ENCODE measurements at regions not wholly inside any gene's neighbourhood (a gene's known extent, or its start where the extent isn't known, plus 50 kb on each side); places are given as distances from the start of the nearest gene placed in this dataset.
"Not testable (repeated sequence)": the region's sequence is repeated elsewhere in the genome, so short reads cannot be mapped to it uniquely, and the experiment has no call there.

DNA sequence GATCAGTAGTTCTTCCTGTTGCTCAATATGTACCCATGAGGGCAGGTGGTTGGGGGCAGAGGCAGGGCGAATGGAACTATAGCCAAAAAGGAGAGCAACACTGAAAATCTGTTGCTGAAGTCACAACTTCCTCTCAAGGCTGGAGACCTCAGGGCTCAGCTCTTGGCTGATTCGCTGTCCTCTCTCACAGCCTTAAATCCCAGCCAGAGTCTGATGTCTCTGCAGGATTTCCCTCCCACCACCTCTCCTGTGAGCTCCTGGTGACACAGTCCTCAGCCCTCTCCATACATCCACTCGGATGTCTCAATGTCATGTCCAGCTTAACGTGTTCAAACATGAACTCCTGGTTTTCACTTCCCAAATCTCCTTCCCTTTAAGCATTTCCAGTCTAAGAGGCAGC lies 218.7 kb upstream of the FAM240B start:
- not testable (repeated sequence) for FAIRE-seq

- not testable (repeated sequence) for FAIRE-seq
These were observed 208.0 kb upstream of the FAM240B start for GRCh38 chr9:38927970-38928369.

DNA sequence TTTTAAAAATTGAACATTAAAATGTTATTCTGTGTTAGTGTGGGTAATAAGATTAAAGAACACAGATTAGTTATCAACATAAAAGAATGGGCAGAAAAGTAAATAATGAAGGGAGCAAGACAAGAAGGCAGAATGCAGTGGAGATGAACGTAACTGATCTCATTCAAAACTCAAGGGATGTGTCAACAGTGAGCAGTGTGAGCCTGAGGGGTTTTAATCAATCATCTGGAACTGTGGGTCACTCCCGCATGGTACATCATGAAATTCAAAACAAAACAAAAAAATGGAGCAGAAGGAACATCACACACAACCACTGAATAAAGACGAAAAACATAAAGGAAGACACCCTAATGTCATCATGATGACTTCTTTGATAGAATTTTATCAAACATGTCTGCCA lies 206.6 kb upstream of the FAM240B start:
- FAIRE-seq: peak; percentile 70

GRCh38 chr9:38921253-38921652 lies 201.3 kb upstream of the FAM240B start:
- FAIRE-seq: not testable (repeated sequence)

DNA sequence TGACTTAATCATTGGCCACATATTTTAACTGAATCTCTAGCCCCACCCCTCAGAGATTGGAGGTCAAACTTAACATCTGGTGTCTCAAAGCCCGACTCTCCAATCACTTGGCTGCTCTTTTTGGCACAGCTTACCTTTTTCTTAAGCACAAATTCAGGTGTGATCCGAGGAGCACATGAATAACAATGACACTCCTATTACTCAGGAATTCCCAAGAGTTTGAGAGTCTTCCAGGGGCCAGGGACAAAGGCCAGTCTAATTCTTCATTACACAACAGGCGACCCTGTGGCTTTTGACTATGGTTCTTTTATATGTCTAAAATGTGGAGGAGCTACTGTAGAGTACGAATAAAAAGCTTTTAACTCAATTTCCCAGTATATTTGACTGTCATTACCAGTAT lies 190.7 kb upstream of the FAM240B start:
- FAIRE-seq: not testable (repeated sequence)

- not testable (repeated sequence) for FAIRE-seq
These were observed 184.8 kb upstream of the FAM240B start for GRCh38 chr9:38904719-38905118.

GRCh38 chr9:38901534-38902177 lies 181.7 kb upstream of the FAM240B start:
- not testable (repeated sequence) for FAIRE-seq

DNA sequence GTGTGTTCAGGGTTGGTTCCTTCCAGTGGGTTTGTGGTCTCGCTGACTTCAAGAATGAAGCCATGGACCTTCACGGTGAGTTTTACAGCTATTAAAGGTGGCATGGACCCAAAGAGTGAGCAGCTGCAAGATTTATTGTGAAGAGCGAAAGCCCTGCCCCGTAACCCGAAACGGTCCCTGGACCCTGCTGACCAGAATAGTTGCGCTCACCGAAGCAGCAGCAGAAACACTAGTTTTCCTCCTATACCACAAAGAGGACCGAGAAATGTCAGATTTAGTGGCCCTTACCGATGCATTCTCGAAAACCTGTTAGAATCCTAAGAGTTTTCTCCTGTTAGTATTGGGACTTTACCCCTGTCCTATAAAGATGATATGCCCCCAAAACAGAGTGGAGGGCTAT lies 176.5 kb upstream of the FAM240B start:
- FAIRE-seq: not testable (repeated sequence)

- not testable (repeated sequence) for FAIRE-seq
These were observed 175.3 kb upstream of the FAM240B start for GRCh38 chr9:38895227-38895626.

- FAIRE-seq: not testable (repeated sequence)
These were observed 172.8 kb upstream of the FAM240B start for GRCh38 chr9:38892539-38893232.

DNA sequence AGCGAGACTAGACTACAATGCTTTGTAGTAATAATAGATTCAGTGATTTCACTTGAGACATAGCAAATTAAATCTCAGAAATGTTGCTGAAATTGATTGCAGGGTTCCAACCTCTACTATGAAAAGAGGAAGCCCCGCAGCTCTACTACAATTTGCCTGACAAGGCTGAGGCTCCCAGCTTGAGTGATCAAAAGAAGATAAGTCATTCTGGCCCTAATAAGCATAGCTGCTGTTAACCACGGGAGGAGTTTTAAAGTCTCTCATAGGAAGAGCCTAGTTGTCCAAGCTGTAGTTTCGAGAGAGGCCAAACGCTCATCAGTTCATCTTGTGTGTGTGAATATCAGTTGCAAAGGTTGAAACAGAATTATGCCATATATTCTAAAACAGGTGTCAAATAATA lies 166.1 kb upstream of the FAM240B start:
- not testable (repeated sequence) for FAIRE-seq

DNA sequence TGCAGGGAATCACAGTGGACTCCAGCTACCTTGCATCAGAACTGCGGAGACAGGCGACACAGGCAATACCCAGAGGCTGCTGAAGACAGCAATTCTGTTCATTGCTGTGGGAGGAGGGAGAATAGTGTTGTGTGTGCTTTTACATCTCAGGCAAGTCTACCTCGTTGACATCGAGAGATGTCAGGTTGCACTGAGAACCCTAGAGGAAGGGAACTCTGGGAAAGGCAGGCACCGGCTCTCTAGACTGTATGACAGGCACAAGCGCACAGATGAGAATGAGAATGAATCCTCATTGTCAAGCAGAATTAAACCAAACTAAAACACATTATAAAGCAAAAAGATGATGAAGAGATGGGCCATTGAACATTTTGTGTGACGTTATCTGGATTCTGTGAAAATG lies 155.7 kb upstream of the FAM240B start:
- not testable (repeated sequence) for FAIRE-seq

DNA sequence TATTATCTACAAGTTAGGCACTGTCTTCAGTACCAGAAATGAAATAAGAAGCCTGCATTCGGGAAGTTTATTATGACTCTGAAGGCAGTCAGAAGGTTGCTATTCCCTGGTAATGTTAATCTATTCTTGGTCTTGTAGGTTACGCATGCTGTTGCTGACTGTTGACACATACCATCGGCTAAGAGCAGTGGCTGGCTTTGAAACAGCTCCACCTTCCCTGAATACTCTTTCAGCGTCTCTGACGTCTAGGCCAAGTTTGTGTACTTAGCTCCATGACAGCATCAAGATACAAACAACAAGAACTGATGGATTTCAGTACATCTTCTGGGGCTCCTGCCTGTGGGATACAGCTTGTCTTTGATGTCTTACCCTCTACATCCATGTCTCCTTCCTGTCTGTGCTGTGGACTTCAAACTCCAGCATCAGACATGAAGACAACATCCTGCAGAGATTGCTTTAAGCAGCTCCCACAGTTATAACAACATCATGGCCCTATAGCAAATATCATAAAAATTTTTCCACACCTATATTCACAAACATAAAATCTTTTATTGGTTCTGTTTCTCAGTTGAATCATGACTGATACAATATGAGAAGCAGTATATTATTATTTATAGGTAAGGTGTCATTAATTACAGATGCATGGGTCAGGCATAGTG lies 151.5 kb upstream of the FAM240B start:
- not testable (repeated sequence) for FAIRE-seq

GRCh38 chr9:38859827-38860226 lies 139.9 kb upstream of the FAM240B start:
- not testable (repeated sequence) for FAIRE-seq

DNA sequence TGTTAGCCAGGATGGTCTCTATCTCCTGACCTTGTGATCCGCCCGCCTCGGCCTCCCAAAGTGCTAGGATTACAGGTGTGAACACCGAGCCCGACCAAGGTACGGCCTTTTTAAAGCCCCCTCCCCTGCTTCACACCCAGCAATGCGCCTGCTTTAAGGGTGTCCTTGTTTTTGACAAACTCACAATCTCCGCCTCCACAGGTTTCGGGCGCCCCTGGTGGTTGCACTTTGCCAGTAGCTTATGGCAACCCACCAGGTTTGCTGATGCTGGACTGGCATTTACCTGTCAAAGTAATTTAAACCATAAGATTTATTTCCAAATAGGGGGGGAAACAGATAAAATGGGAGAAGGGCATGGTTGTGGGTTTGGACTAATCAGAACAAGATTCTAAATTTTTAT lies 129.0 kb upstream of the FAM240B start:
- not testable (repeated sequence) for FAIRE-seq

GRCh38 chr9:38840213-38840612 lies 120.3 kb upstream of the FAM240B start:
- not testable (repeated sequence) for FAIRE-seq

GRCh38 chr9:38833706-38834105 lies 113.8 kb upstream of the FAM240B start:
- not testable (repeated sequence) for FAIRE-seq

DNA sequence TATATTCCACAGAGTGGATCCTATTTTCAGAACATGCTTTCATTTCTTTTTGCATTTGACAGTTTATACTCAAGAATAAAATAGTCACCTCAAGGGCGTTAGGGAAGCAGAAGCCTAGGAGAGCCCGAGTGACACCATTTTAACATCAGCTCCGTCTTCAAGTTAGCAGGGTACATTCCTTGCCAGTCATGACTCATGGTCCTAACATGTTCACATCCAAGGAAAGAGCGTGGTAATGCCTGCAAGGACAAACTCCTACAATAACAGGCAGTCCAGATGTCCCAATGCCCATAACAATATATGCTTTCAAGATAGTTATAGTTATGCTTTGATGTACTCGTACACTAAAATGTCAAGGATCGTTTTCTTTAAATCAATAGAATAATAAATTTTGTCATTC lies 93.9 kb upstream of the FAM240B start:
- not testable (repeated sequence) for FAIRE-seq

DNA sequence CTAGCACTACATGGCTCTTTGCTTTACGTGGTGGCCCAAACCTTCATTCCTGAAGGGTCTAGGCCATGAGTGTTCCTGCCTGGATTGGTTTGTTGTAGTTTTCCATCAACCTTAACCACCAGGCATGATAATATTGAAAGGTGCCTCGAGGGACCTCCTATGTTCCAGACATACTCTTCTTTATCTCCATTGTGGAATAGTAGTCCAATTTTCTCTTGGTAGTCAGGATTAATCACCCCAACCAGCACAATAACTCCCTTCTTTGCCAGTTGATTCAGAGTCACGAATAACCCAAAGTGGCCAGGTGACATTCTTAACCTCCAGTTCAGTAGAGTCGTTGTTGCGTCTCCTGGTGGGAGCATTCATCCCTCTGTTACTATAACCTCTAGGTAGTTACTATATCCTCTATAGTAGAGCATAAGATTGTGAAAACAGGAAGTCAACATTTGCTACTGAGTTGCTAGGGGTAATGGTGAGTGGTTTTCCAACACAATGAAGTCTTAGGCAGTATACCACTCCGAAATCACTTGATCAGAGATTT lies 88.1 kb upstream of the FAM240B start:
- FAIRE-seq: not testable (repeated sequence)

GRCh38 chr9:38771593-38771992 lies 51.7 kb upstream of the FAM240B start:
- FAIRE-seq: no peak
